Heart right ventricle (tissue), 16 donors: ENCODE measurements at regions not wholly inside any gene's neighbourhood (a gene's known extent, or its start where the extent isn't known, plus 50 kb on each side); places are given as distances from the start of the nearest gene placed in this dataset.

ENCODE experiments used
- ATAC-seq, 8 donors: fragments of 200-7000 bp; cut with Tn5 transposase; one replicate each; pipeline ENCODE4 v1.9.1; 2020; ENCODE audit warnings: mild to moderate bottlenecking in 8 of 8, moderate library complexity in 8 of 8, moderate number of reproducible peaks in 1 of 8
- DNase-seq, 2 donors: peaks; one replicate each; pipeline ENCODE4 v3.0.0-alpha.2; 2020
- H3K27ac ChIP-seq, 10 donors: fragments of 200-600 bp; sonication (generic) in 2 of 10; one replicate each; pipeline versions ENCODE4 v1.5.0 to v1.8.0; 2020 to 2022; ENCODE audit warnings: mild to moderate bottlenecking in 3 of 10
- H3K27me3 ChIP-seq, 7 donors: fragments of 200-600 bp; one replicate each; pipeline ENCODE4 v1.8.0; 2021 to 2022; ENCODE audit warnings: mild to moderate bottlenecking in 2 of 7
- H3K36me3 ChIP-seq, 9 donors: fragments of 200-600 bp; sonication (generic) in 1 of 9; one replicate each; pipeline versions ENCODE4 v1.5.0 to v1.8.0; 2020 to 2022; ENCODE audit warnings: mild to moderate bottlenecking in 2 of 9
- H3K4me1 ChIP-seq, 9 donors: fragments of 200-600 bp; sonication (generic) in 1 of 9; one replicate each; pipeline versions ENCODE4 v1.5.0 to v1.8.0; 2020 to 2022; ENCODE audit warnings: mild to moderate bottlenecking in 4 of 9
- H3K4me3 ChIP-seq, 10 donors: fragments of 200-600 bp; sonication (generic) in 2 of 10; one replicate each; pipeline versions ENCODE4 v1.5.0 to v1.8.0; 2020 to 2022; ENCODE audit warnings: mild to moderate bottlenecking in 7 of 10, moderate library complexity in 2 of 10
- H3K9me3 ChIP-seq, 11 donors: fragments of 200-600 bp in 10 of 11; sonication (generic) in 2 of 11; one replicate each; pipeline versions ENCODE4 v1.5.0 to v1.8.0; 2013 to 2022; ENCODE audit warnings: mild to moderate bottlenecking in 2 of 11, control low read depth in 1 of 11, moderate library complexity in 1 of 11
- WGBS, 2 donors: extraction: QIAGEN DNeasy Blood & Tissue Kit; methylation state at CpG; one replicate each; pipeline ENCODE4 v1.1.7; 2013; ENCODE audit warnings: inconsistent platforms in 1 of 2; 5-methylcytosine and 5-hydroxymethylcytosine counted together
- intact Hi-C, 10 donors: fragments of 100-400 bp; cut with DNase I; formaldehyde crosslinking; loops; one replicate each; pipeline versions ENCODE4 v1.11.1 to v1.14.2; 2022
- TF ChIP-seq, protein P1 (sequence below), 9 donors: fragments of 200-600 bp; sonication (generic) in 2 of 9; IDR thresholded peaks; one replicate each; pipeline versions ENCODE4 v1.5.0 to v1.8.0; 2021 to 2022; ENCODE audit warnings: antibody characterized with exemption in 9 of 9, mild to moderate bottlenecking in 5 of 9, moderate library complexity in 1 of 9
- donor health status: Arrhythmogenic right ventricular cardiomyopathy.
- donor health status: ischemic (EF 13 %, LVEDD 7.1; RV severe dilation, severe dysfunction).
- donor health status: healthy with polysubstance abuse.
- donor health status: DM: no; HTN: yes; CAD: no.
- donor health status: DM: no; HTN: no; CAD: no.
- donor health status: ischemic (EF 25% LVEDD 6.9; RV normal size, moderate dysfunction).
- donor health status: ischemic (EF 25% LVEDD 5.7; RV mildly dilated, moderate dysfunction).
- donor health status: healthy.
- donor health status: DM: yes; HTN: yes; CAD: no.
- donor health status: Ischemic cardiomyopathy.
- donor health status: ischemic (EF 35%, LVEDD 5.7; RV mildly dilated, moderate dysfunction).
- donor health status: nonischemic (EF 11% LVEDD 7.7; RV severe dilation, severe dysfunction).
- donor health status: DM: yes; HTN: yes; CAD: no.
- donor health status: PGD.
- donor health status: ischemic (EF 29% LVEDD 5.4; RV normal size, mild dysfunction).
- donor health status: nonischemic (EF 23%, LVEDD 6.1; RV moderate dilation, normal function).

DNA sequence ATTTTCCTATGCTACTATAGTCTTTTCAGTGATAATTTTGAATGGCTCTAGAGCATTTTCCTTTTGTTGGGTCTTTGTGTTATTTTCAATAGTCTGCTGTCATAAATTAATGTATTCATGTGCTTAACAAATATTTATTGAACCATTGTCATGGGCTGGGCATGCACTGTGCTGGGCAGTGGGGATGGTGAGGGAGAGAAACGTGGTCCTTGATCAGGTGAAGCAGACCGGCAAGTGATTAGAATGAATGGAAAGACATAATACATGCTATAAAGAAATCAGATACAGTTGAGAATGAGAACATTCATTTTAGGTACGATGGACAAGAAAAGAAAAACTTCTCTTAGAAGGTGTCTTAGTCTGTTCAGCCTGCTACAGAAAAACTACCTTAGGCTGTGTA lies 66.1 kb downstream of the KIF4B start:
- ATAC-seq (no peak), DNase-seq (no peak)
- TF ChIP-seq, protein P1, sequence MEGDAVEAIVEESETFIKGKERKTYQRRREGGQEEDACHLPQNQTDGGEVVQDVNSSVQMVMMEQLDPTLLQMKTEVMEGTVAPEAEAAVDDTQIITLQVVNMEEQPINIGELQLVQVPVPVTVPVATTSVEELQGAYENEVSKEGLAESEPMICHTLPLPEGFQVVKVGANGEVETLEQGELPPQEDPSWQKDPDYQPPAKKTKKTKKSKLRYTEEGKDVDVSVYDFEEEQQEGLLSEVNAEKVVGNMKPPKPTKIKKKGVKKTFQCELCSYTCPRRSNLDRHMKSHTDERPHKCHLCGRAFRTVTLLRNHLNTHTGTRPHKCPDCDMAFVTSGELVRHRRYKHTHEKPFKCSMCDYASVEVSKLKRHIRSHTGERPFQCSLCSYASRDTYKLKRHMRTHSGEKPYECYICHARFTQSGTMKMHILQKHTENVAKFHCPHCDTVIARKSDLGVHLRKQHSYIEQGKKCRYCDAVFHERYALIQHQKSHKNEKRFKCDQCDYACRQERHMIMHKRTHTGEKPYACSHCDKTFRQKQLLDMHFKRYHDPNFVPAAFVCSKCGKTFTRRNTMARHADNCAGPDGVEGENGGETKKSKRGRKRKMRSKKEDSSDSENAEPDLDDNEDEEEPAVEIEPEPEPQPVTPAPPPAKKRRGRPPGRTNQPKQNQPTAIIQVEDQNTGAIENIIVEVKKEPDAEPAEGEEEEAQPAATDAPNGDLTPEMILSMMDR (IDR thresholded peaks at IDR 0.05): no peak
- Histone ChIP-seq H3K9me3 (peaks cover 0 to 7% (median 0%) of the 10 kb centered on the region in 11 donors), H3K4me1 (peaks cover 0 to 7% (median 0%) of the 10 kb centered on the region in 9 donors), H3K27ac (no peak overlapping the region), H3K4me3 (no peak overlapping the region), H3K27me3 (no peaks in the 10 kb centered on the region), H3K36me3 (no peaks in the 10 kb centered on the region)
- 82 to 87% methylated on average over 3 of the region's 3 CpGs for whole genome bisulfite sequencing, 2 donors
- intact Hi-C loops: no loop called here

GRCh38 chr5:155080721-155081120 lies 67.2 kb downstream of the KIF4B start:
- TF ChIP-seq, protein P1 (IDR thresholded peaks at IDR 0.05): no peak
- no peak for ATAC-seq

GRCh38 chr5:155081618-155082017 lies 68.1 kb downstream of the KIF4B start:
- H3K36me3 ChIP-seq: no peaks in the 10 kb centered on the region
- H3K9me3 ChIP-seq: peaks cover 0 to 7% (median 0%) of the 10 kb centered on the region in 11 donors
- H3K4me1 ChIP-seq: peaks cover 0 to 3% (median 0%) of the 10 kb centered on the region in 9 donors
- DNase-seq (no peak), ATAC-seq (no peak)
- WGBS, 2 donors: 88 to 91% methylated on average over 3 of the region's 3 CpGs
- TF ChIP-seq, protein P1 (IDR thresholded peaks at IDR 0.05): no peak
- no peak overlapping the region for H3K4me3 ChIP-seq
- H3K27ac ChIP-seq: no peak overlapping the region
- intact Hi-C loops: no loop called here
- H3K27me3 ChIP-seq: no peaks in the 10 kb centered on the region

More at GRCh38 chr5:155080721-155081120, 67.2 kb downstream of the KIF4B start:
- no peaks in the 10 kb centered on the region for H3K36me3 ChIP-seq
- no peak overlapping the region for H3K27ac ChIP-seq
- peaks cover 0 to 7% (median 0%) of the 10 kb centered on the region in 11 donors for H3K9me3 ChIP-seq
- peaks cover 0 to 7% (median 0%) of the 10 kb centered on the region in 9 donors for H3K4me1 ChIP-seq
- H3K27me3 ChIP-seq: no peaks in the 10 kb centered on the region
- no peak for DNase-seq
- WGBS, 2 donors: 49 to 61% methylated on average over 3 of the region's 3 CpGs
- no peak overlapping the region for H3K4me3 ChIP-seq
- intact Hi-C loops: no loop called here

DNA sequence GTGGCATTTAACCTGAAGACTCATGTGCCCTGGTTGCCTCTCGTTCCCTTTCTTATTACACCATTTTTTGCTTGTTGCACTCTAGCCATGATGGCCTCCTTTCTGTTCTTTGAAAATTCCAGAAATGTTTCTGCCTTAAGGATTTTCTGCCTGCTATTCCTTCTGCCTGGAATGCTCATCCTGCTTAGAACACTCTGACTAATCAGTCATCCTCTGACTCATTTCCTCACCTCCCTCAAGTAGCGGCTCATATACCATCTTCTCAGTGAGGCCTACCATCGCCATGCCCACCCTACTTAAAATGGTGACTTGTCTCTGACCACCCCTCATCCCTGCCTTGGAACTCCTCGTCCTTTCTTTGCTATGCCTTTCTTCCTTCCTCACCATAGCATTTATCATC lies 68.8 kb downstream of the KIF4B start:
- Histone ChIP-seq H3K4me3 (no peak overlapping the region), H3K27me3 (no peaks in the 10 kb centered on the region), H3K36me3 (no peaks in the 10 kb centered on the region), H3K4me1 (no peaks in the 10 kb centered on the region), H3K9me3 (peaks cover 0 to 7% (median 0%) of the 10 kb centered on the region in 11 donors), H3K27ac (no peak overlapping the region)
- no peak for ATAC-seq
- DNase-seq: no peak
- TF ChIP-seq, protein P1 (IDR thresholded peaks at IDR 0.05): no peak
- 58 to 61% methylated on average over 4 of the region's 4 CpGs for WGBS, 2 donors
- intact Hi-C loops: no loop called here
